MCF 10A (cell line): ENCODE measurements at regions not wholly inside any gene's neighbourhood (a gene's known extent, or its start where the extent isn't known, plus 50 kb on each side); places are given as distances from the start of the nearest gene placed in this dataset.

ENCODE experiments used
- BruUV-seq: library from RNA; stranded (reverse); fragments of 400-500 nt; replicated peaks from 2 replicates; lab custom pipeline; 2021; lab: Mats Ljungman, UMichigan
- CTCF ChIA-PET: fragments of 300-600 bp; sonication (Branson Sonifier 250); formaldehyde crosslinking; extraction: SDS; loops from one replicate; lab custom pipeline; 2021; ENCODE audit warnings: antibody characterized with exemption, inconsistent platforms; lab: Yijun Ruan, JAX
- POLR2A ChIA-PET: fragments of 300-600, 350-650 bp; sonication (Branson Sonifier 250); formaldehyde crosslinking; extraction: SDS; loops from one replicate; lab custom pipeline; 2020; ENCODE audit warnings: antibody characterized with exemption, inconsistent platforms; lab: Yijun Ruan, JAX
- DNase-seq: peaks from one replicate; pipeline ENCODE4 v3.0.0-alpha.2; 2018; ENCODE audit not compliant: unreplicated experiment
- H3K27ac Mint-ChIP-seq: one replicate; pipeline ENCODE4 v1.8.0; 2022; ENCODE audit warnings: mild to moderate bottlenecking, low read depth, mixed read lengths; ENCODE audit not compliant: unreplicated experiment
- H3K27me3 Mint-ChIP-seq: one replicate; pipeline ENCODE4 v1.8.0; 2022; ENCODE audit warnings: mixed read lengths; ENCODE audit not compliant: insufficient read depth, unreplicated experiment
- H3K36me3 Mint-ChIP-seq: one replicate; pipeline ENCODE4 v1.8.0; 2022; ENCODE audit warnings: mild to moderate bottlenecking, moderate library complexity, mixed read lengths; ENCODE audit not compliant: insufficient read depth, unreplicated experiment
- H3K4me1 Mint-ChIP-seq: one replicate; pipeline ENCODE4 v1.8.0; 2022; ENCODE audit warnings: mixed read lengths; ENCODE audit not compliant: insufficient read depth, unreplicated experiment
- H3K4me3 Mint-ChIP-seq: one replicate; pipeline ENCODE4 v1.8.0; 2022; ENCODE audit warnings: mild to moderate bottlenecking, moderate library complexity, mixed read lengths; ENCODE audit not compliant: unreplicated experiment
- H3K9me3 Mint-ChIP-seq: one replicate; pipeline ENCODE4 v1.8.0; 2022; ENCODE audit warnings: mixed read lengths; ENCODE audit not compliant: unreplicated experiment
- CTCF ChIP-seq: fragments of 200-600 bp; IDR thresholded peaks from one replicate; pipeline ENCODE4 v1.8.0; 2022; ENCODE audit warnings: antibody characterized with exemption, mild to moderate bottlenecking; ENCODE audit not compliant: unreplicated experiment
- intact Hi-C: fragments of 100-400 bp; cut with micrococcal nuclease; formaldehyde crosslinking; loops from 2 replicates; pipeline ENCODE4 v1.14.1; 2022

DNA sequence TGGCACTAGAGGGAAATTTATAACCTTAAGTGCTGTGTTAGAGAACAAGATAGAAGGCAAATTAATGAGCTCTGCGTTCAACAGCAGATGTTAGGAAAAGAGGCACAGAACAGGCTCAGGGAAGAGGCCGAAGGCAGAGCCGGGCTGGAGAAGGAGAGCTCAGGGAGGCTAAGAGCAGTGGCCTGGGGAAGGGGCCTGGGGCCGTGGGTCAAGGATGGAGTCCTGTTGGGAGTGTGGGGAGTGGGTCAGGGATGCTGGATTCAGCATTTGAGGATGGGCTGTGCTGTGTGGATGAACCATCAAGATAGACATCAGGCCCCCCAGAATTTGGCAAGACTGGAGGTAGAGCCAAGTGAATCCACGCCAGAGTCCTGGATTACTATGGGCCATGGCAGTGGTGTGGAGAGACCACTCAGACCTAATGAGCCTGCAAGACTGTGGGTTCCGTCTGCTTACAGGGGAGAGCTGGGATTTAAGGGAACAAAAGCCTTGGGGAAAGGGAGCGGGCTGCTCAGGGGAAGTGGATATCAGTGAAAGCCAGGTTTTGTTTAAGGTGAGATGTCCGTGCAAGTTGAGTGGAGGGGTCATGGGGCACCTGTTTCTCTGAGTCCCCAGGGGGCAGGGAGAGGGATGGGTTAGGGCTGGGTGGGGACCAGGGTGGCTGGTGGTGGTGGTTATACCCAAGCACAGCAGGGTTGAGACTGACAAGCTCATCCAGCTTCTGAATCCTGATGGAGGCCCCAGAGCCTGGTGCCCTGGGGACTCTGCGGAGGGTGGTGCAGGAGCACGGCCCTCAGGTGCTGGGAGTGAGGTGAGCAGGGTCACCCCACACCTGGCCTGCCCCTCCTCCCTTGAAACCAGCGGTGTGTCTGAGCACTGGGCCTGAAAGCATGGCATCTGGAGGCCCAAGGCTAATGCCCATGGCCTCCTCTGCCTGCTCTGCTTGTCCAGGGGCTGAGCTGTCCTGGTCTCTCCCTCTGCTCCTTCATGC, 101.7 kb downstream of the BMS1 start:
- ChIA-PET POLR2A (no interaction called here), CTCF (interaction anchor here (1.4 kb wide), 1 partner anchor 221 kb away, joined by 3 read pairs; no protein-coding TSS in a partner anchor)
- no peak overlapping the region for H3K4me3 Mint-ChIP-seq
- intact Hi-C loops = no loop called here
- no peak overlapping the region for H3K27ac Mint-ChIP-seq
- H3K4me1 Mint-ChIP-seq = no peaks in the 10 kb centered on the region
- no peaks in the 10 kb centered on the region for H3K27me3 Mint-ChIP-seq
- no peak for TF ChIP-seq CTCF
- no TSS peak for BruUV-seq
- peaks cover 39% of the 10 kb centered on the region for H3K9me3 Mint-ChIP-seq
- no peaks in the 10 kb centered on the region for H3K36me3 Mint-ChIP-seq
- no peak for DNase-seq

- BruUV-seq = no TSS peak
- intact Hi-C loops = no loop called here
- TF ChIP-seq CTCF = no peak
- Mint-ChIP-seq H3K27ac (no peak overlapping the region), H3K9me3 (peaks cover 30% of the 10 kb centered on the region), H3K36me3 (no peaks in the 10 kb centered on the region), H3K4me3 (no peak overlapping the region), H3K4me1 (no peaks in the 10 kb centered on the region), H3K27me3 (no peaks in the 10 kb centered on the region)
- ChIA-PET CTCF (no interaction called here), POLR2A (no interaction called here)
- no peak for DNase-seq
These were observed 103.1 kb downstream of the BMS1 start for GRCh38 chr10:42885491-42886270.

GRCh38 chr10:42887734-42888503, 105.3 kb downstream of the BMS1 start:
- no peaks in the 10 kb centered on the region for H3K4me1 Mint-ChIP-seq
- ChIA-PET POLR2A (interaction anchor here (1.0 kb wide), 1 partner anchor 36 kb away, joined by 3 read pairs; no protein-coding TSS in a partner anchor), CTCF (interaction anchor here (0.6 to 1.1 kb wide), 2 partner anchors 217 to 1546 kb away, joined by 3 read pairs; no protein-coding TSS in a partner anchor)
- intact Hi-C loops = no loop called here
- no peak for TF ChIP-seq CTCF
- no peak for DNase-seq
- no peak overlapping the region for H3K27ac Mint-ChIP-seq
- H3K9me3 Mint-ChIP-seq = peaks cover 19% of the 10 kb centered on the region
- H3K36me3 Mint-ChIP-seq = no peaks in the 10 kb centered on the region
- no peaks in the 10 kb centered on the region for H3K27me3 Mint-ChIP-seq
- H3K4me3 Mint-ChIP-seq = no peak overlapping the region
- no TSS peak for BruUV-seq
